GM18517 (cell line): ENCODE measurements at regions not wholly inside any gene's neighbourhood (a gene's known extent, or its start where the extent isn't known, plus 50 kb on each side); places are given as distances from the start of the nearest gene placed in this dataset.
"Not testable (repeated sequence)": the region's sequence is repeated elsewhere in the genome, so short reads cannot be mapped to it uniquely, and the experiment has no call there.

ENCODE experiments used
- ATAC-seq: cut with Tn5 transposase; IDR thresholded peaks from one replicate; pipeline ENCODE4 v1.9.1; 2021; ENCODE audit warnings: mild to moderate bottlenecking, moderate library complexity; ENCODE audit not compliant: unreplicated experiment

GRCh38 chr4:170827562-170828274, 738.0 kb upstream of the AADAT start:
- ATAC-seq: no peak

- ATAC-seq: no peak
Observed at GRCh38 chr4:170818786-170819185, 729.0 kb upstream of the AADAT start.

GRCh38 chr4:170805352-170805751, 715.6 kb upstream of the AADAT start:
- no peak for ATAC-seq

- ATAC-seq: no peak
Observed at GRCh38 chr4:170804930-170805329, 715.2 kb upstream of the AADAT start.

- no peak for ATAC-seq
Observed at GRCh38 chr4:170803492-170803891, 713.7 kb upstream of the AADAT start.

- ATAC-seq: no peak
Observed at GRCh38 chr4:170801771-170802170, 712.0 kb upstream of the AADAT start.

GRCh38 chr4:170794525-170794924, 704.8 kb upstream of the AADAT start:
- ATAC-seq: no peak

GRCh38 chr4:170788540-170789051, 698.8 kb upstream of the AADAT start:
- not testable (repeated sequence) for ATAC-seq

GRCh38 chr4:170777663-170778062, 687.9 kb upstream of the AADAT start:
- ATAC-seq: no peak

GRCh38 chr4:170776983-170777382, 687.2 kb upstream of the AADAT start:
- ATAC-seq: no peak

- no peak for ATAC-seq
Observed at GRCh38 chr4:170775851-170776250, 686.1 kb upstream of the AADAT start.

- ATAC-seq: no peak
Observed at GRCh38 chr4:170773709-170774273, 684.0 kb upstream of the AADAT start.

GRCh38 chr4:170772429-170772828, 682.7 kb upstream of the AADAT start:
- ATAC-seq: no peak

GRCh38 chr4:170770664-170771063, 680.9 kb upstream of the AADAT start:
- ATAC-seq: no peak

- ATAC-seq: no peak
Observed at GRCh38 chr4:170769862-170770261, 680.1 kb upstream of the AADAT start.

- no peak for ATAC-seq
Observed at GRCh38 chr4:170758988-170759387, 669.2 kb upstream of the AADAT start.

- no peak for ATAC-seq
Observed at GRCh38 chr4:170750519-170750918, 660.8 kb upstream of the AADAT start.

GRCh38 chr4:170748975-170749374, 659.2 kb upstream of the AADAT start:
- no peak for ATAC-seq

- ATAC-seq: no peak
Observed at GRCh38 chr4:170743633-170744032, 653.9 kb upstream of the AADAT start.

- ATAC-seq: no peak
Observed at GRCh38 chr4:170741856-170742255, 652.1 kb upstream of the AADAT start.

- ATAC-seq: no peak
Observed at GRCh38 chr4:170736710-170737109, 647.0 kb upstream of the AADAT start.

- no peak for ATAC-seq
Observed at GRCh38 chr4:170729897-170730296, 640.1 kb upstream of the AADAT start.

GRCh38 chr4:170729236-170729635, 639.5 kb upstream of the AADAT start:
- ATAC-seq: no peak
